Neural cell (in vitro differentiated cells): ENCODE measurements at regions not wholly inside any gene's neighbourhood (a gene's known extent, or its start where the extent isn't known, plus 50 kb on each side); places are given as distances from the start of the nearest gene placed in this dataset.
"Not testable (repeated sequence)": the region's sequence is repeated elsewhere in the genome, so short reads cannot be mapped to it uniquely, and the experiment has no call there.

Experiments
- H2AFZ ChIP-seq: fragments of 200-600, 300-800 bp; sonication (generic), shearing (Covaris generic); 2 replicates; pipeline ENCODE4 v1.6.0; 2014; ENCODE audit warnings: low read depth, mild to moderate bottlenecking, antibody characterized with exemption, low read length, moderate library complexity
- H3F3A ChIP-seq: fragments of 200-600 bp; shearing (Covaris generic); 2 replicates; pipeline ENCODE4 v1.6.1; 2016; ENCODE audit warnings: mild to moderate bottlenecking, moderate library complexity, mixed read lengths, antibody characterized with exemption, low read length; ENCODE audit not compliant: insufficient read depth, poor library complexity, severe bottlenecking
- H3K27ac ChIP-seq: fragments of 200-600, 300-800 bp; sonication (generic), shearing (Covaris generic); 2 replicates; pipeline ENCODE4 v1.5.1; 2014; ENCODE audit warnings: mild to moderate bottlenecking, low read length, moderate library complexity
- H3K27me3 ChIP-seq: fragments of 300-800, 200-600 bp; sonication (generic), shearing (Covaris generic); 2 replicates; pipeline ENCODE4 v1.6.0; 2014; ENCODE audit warnings: mild to moderate bottlenecking, low read depth, low read length, moderate library complexity; ENCODE audit not compliant: insufficient read depth
- H3K36me3 ChIP-seq: fragments of 300-800, 200-600 bp; sonication (generic), shearing (Covaris generic); 2 replicates; pipeline ENCODE4 v1.5.1; 2014; ENCODE audit warnings: mild to moderate bottlenecking, antibody characterized with exemption, low read length, moderate library complexity; ENCODE audit not compliant: insufficient read depth
- H3K4me2 ChIP-seq: fragments of 300-800, 200-600 bp; sonication (generic), shearing (Covaris generic); 2 replicates; pipeline ENCODE4 v1.6.0; 2014; ENCODE audit warnings: mild to moderate bottlenecking, low read length
- H3K4me3 ChIP-seq: fragments of 300-800, 200-600 bp; sonication (generic), shearing (Covaris generic); 2 replicates; pipeline ENCODE4 v1.5.1; 2014; ENCODE audit warnings: mild to moderate bottlenecking, low read length, moderate library complexity
- H3K79me2 ChIP-seq: fragments of 200-600 bp; shearing (Covaris generic); replicated peaks from 2 replicates; pipeline ENCODE4 v1.6.0; 2014; ENCODE audit warnings: mild to moderate bottlenecking, low read length, moderate library complexity; ENCODE audit not compliant: insufficient read depth
- H3K9ac ChIP-seq: fragments of 300-800, 200-600 bp; sonication (generic), shearing (Covaris generic); 2 replicates; pipeline ENCODE4 v1.6.1; 2016; ENCODE audit warnings: mild to moderate bottlenecking, low read length, mixed read lengths
- H3K9me2 ChIP-seq: fragments of 200-600 bp; shearing (Covaris generic); 2 replicates; pipeline ENCODE4 v1.6.1; 2016; ENCODE audit warnings: mild to moderate bottlenecking, low read length, mixed read lengths; ENCODE audit not compliant: insufficient read depth
- H3K9me3 ChIP-seq: fragments of 200-600, 300-800 bp; sonication (generic), shearing (Covaris generic); 2 replicates; pipeline ENCODE4 v1.6.1; 2016; ENCODE audit warnings: mild to moderate bottlenecking, mixed run types, low read length, moderate library complexity, mixed read lengths
- H4K20me1 ChIP-seq: fragments of 200-600 bp; shearing (Covaris generic); 2 replicates; pipeline ENCODE4 v1.6.1; 2016; ENCODE audit warnings: mild to moderate bottlenecking, mixed run types; ENCODE audit not compliant: insufficient read depth
- REST ChIP-seq: IDR thresholded peaks from 2 replicates; pipeline ENCODE4 v1.6.1; 2012; ENCODE audit warnings: borderline replicate concordance

- TF ChIP-seq REST = no peak
Measured at GRCh38 chr17:43308999-43309398, 75.2 kb upstream of the RNU2-1 start (continued).

- not testable (repeated sequence) for H2AFZ ChIP-seq, H3K27ac ChIP-seq, H4K20me1 ChIP-seq, H3F3A ChIP-seq, H3K4me2 ChIP-seq, H3K9ac ChIP-seq, H3K4me3 ChIP-seq, H3K79me2 ChIP-seq, H3K27me3 ChIP-seq, H3K9me3 ChIP-seq, H3K9me2 ChIP-seq, H3K36me3 ChIP-seq
Measured at GRCh38 chr17:43304792-43305191, 71.0 kb upstream of the RNU2-1 start.

- H3K79me2 ChIP-seq, H3K27ac ChIP-seq, H2AFZ ChIP-seq, H3K4me2 ChIP-seq, H3K9ac ChIP-seq, H3K9me2 ChIP-seq, H4K20me1 ChIP-seq, H3F3A ChIP-seq, H3K36me3 ChIP-seq, H3K4me3 ChIP-seq, H3K9me3 ChIP-seq, H3K27me3 ChIP-seq: not testable (repeated sequence)
Measured at GRCh38 chr17:43303049-43303448, 69.3 kb upstream of the RNU2-1 start.

GRCh38 chr17:43299300-43300076, 65.7 kb upstream of the RNU2-1 start:
- H3K27me3 ChIP-seq, H3K36me3 ChIP-seq, H4K20me1 ChIP-seq, H3K79me2 ChIP-seq, H3F3A ChIP-seq, H3K4me2 ChIP-seq, H3K4me3 ChIP-seq, H3K27ac ChIP-seq, H2AFZ ChIP-seq, H3K9me3 ChIP-seq, H3K9ac ChIP-seq, H3K9me2 ChIP-seq: not testable (repeated sequence)

- H2AFZ ChIP-seq, H3K4me3 ChIP-seq: not testable (repeated sequence)
Measured at GRCh38 chr17:43289670-43290069, 55.9 kb upstream of the RNU2-1 start.

GRCh38 chr17:43283606-43284005, 49.8 kb upstream of the RNU2-1 start:
- H3K27me3 ChIP-seq, H3K9ac ChIP-seq, H3K79me2 ChIP-seq, H3K4me2 ChIP-seq, H4K20me1 ChIP-seq, H3F3A ChIP-seq, H3K9me3 ChIP-seq, H3K9me2 ChIP-seq, H2AFZ ChIP-seq, H3K4me3 ChIP-seq, H3K27ac ChIP-seq, H3K36me3 ChIP-seq: not testable (repeated sequence)

More at GRCh38 chr17:43289670-43290069, 55.9 kb upstream of the RNU2-1 start:
- H3K9ac ChIP-seq, H3K27ac ChIP-seq, H3K36me3 ChIP-seq, H3K27me3 ChIP-seq, H3K4me2 ChIP-seq, H3F3A ChIP-seq, H3K9me3 ChIP-seq, H3K79me2 ChIP-seq, H4K20me1 ChIP-seq, H3K9me2 ChIP-seq: not testable (repeated sequence)
